IPS-NIHi7 (cell line): ENCODE measurements at regions not wholly inside any gene's neighbourhood (a gene's known extent, or its start where the extent isn't known, plus 50 kb on each side); places are given as distances from the start of the nearest gene placed in this dataset.

Source experiments
- DNase-seq: peaks from one replicate; pipeline ENCODE4 v3.0.0; 2012; ENCODE audit warnings: mixed read lengths; ENCODE audit errors: extremely low spot score

GRCh38 chr3:22315925-22316324 lies 564.9 kb upstream of the ZNF385D start:
- DNase-seq = no peak

GRCh38 chr3:22318325-22318724 lies 567.3 kb upstream of the ZNF385D start:
- DNase-seq = no peak

- DNase-seq = no peak
Measured at GRCh38 chr3:22319446-22319845, 568.4 kb upstream of the ZNF385D start.

- peak; percentile 16 for DNase-seq
Measured at GRCh38 chr3:22322861-22323260, 571.9 kb upstream of the ZNF385D start.

- DNase-seq = no peak
Measured at GRCh38 chr3:22326305-22326704, 575.3 kb upstream of the ZNF385D start.

GRCh38 chr3:22334996-22335395 lies 584.0 kb upstream of the ZNF385D start:
- DNase-seq = no peak

- no peak for DNase-seq
Measured at GRCh38 chr3:22349215-22349851, 598.3 kb upstream of the ZNF385D start.

- no peak for DNase-seq
Measured at GRCh38 chr3:22351806-22352205, 600.8 kb upstream of the ZNF385D start.

- DNase-seq = no peak
Measured at GRCh38 chr3:22353126-22353525, 602.1 kb upstream of the ZNF385D start.

GRCh38 chr3:22358334-22358733 lies 607.3 kb upstream of the ZNF385D start:
- DNase-seq = no peak

GRCh38 chr3:22360164-22360563 lies 609.2 kb upstream of the ZNF385D start:
- no peak for DNase-seq

GRCh38 chr3:22360970-22361369 lies 610.0 kb upstream of the ZNF385D start:
- no peak for DNase-seq

- DNase-seq = no peak
Measured at GRCh38 chr3:22361521-22361920, 610.5 kb upstream of the ZNF385D start.

GRCh38 chr3:22364851-22365250 lies 613.8 kb upstream of the ZNF385D start:
- no peak for DNase-seq

- DNase-seq = no peak
Measured at GRCh38 chr3:22366781-22367180, 615.8 kb upstream of the ZNF385D start.

- DNase-seq = no peak
Measured at GRCh38 chr3:22371036-22371435, 620.0 kb upstream of the ZNF385D start.

GRCh38 chr3:22371607-22372291 lies 620.7 kb upstream of the ZNF385D start:
- DNase-seq = peak; percentile 20

- DNase-seq = peak; percentile 51
Measured at GRCh38 chr3:22372292-22373062, 621.5 kb upstream of the ZNF385D start.

- no peak for DNase-seq
Measured at GRCh38 chr3:22373182-22373581, 622.2 kb upstream of the ZNF385D start.

GRCh38 chr3:22373827-22374226 lies 622.8 kb upstream of the ZNF385D start:
- DNase-seq = no peak

- no peak for DNase-seq
Measured at GRCh38 chr3:22377421-22377820, 626.4 kb upstream of the ZNF385D start.

- DNase-seq = no peak
Measured at GRCh38 chr3:22378869-22379268, 627.9 kb upstream of the ZNF385D start.

GRCh38 chr3:22380253-22380652 lies 629.2 kb upstream of the ZNF385D start:
- DNase-seq = no peak
